ENCODE measurements at regions not wholly inside any gene's neighbourhood (a gene's known extent, or its start where the extent isn't known, plus 50 kb on each side); places are given as distances from the start of the nearest gene placed in this dataset.

DNA sequence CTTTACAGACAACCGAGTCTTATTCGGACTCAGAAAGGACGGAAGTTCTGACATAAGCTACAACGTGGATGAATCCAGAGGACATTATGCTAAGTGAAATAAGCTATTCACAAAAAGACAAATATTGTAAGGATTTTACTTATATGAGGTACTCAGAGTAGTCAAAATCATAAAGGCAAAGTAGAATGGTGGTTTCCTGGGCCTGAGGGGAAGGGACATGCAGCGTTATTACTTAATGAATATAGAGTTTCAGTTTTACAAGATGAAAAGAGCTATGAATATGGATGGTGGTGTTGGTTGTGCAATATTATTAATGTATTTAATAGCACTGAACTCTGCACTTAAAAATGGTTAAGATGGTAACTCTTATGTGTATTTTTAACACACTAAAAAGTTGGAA is 419.1 kb upstream of the SGCG start:
- no peak for TF ChIP-seq POLR2A (IDR thresholded peaks at IDR 0.05)
- TF ChIP-seq, protein P1, sequence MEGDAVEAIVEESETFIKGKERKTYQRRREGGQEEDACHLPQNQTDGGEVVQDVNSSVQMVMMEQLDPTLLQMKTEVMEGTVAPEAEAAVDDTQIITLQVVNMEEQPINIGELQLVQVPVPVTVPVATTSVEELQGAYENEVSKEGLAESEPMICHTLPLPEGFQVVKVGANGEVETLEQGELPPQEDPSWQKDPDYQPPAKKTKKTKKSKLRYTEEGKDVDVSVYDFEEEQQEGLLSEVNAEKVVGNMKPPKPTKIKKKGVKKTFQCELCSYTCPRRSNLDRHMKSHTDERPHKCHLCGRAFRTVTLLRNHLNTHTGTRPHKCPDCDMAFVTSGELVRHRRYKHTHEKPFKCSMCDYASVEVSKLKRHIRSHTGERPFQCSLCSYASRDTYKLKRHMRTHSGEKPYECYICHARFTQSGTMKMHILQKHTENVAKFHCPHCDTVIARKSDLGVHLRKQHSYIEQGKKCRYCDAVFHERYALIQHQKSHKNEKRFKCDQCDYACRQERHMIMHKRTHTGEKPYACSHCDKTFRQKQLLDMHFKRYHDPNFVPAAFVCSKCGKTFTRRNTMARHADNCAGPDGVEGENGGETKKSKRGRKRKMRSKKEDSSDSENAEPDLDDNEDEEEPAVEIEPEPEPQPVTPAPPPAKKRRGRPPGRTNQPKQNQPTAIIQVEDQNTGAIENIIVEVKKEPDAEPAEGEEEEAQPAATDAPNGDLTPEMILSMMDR (IDR thresholded peaks at IDR 0.05), result no peak
